ENCODE measurements at regions not wholly inside any gene's neighbourhood (a gene's known extent, or its start where the extent isn't known, plus 50 kb on each side); places are given as distances from the start of the nearest gene placed in this dataset.

DNA sequence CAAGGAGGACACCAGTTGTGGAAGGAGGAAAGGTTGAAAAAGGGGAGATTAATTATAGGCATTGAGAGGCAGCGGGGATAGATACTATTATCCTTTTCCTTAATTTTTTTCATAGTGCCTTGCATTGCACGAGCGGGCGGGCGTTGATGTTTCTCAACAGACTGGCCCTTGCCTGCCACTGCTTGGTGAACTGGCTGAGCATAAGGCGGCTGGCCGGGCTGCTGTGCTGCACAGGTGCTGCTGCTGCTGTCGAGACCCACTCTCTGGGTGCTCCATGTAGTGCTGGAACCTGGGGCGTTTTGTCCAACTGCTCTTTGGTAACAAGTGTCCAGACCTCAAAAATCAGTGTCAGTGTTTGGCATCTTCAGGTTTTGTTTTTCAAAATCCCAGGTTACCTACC is 83.3 kb upstream of the PAQR3 start:
- no peak for TF ChIP-seq POLR2A (IDR thresholded peaks at IDR 0.05; ENCODE audit: extremely low read depth, insufficient read length)
- TF ChIP-seq, protein P1, sequence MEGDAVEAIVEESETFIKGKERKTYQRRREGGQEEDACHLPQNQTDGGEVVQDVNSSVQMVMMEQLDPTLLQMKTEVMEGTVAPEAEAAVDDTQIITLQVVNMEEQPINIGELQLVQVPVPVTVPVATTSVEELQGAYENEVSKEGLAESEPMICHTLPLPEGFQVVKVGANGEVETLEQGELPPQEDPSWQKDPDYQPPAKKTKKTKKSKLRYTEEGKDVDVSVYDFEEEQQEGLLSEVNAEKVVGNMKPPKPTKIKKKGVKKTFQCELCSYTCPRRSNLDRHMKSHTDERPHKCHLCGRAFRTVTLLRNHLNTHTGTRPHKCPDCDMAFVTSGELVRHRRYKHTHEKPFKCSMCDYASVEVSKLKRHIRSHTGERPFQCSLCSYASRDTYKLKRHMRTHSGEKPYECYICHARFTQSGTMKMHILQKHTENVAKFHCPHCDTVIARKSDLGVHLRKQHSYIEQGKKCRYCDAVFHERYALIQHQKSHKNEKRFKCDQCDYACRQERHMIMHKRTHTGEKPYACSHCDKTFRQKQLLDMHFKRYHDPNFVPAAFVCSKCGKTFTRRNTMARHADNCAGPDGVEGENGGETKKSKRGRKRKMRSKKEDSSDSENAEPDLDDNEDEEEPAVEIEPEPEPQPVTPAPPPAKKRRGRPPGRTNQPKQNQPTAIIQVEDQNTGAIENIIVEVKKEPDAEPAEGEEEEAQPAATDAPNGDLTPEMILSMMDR (IDR thresholded peaks at IDR 0.05; ENCODE audit: low read depth, low read length) = no peak
- TF ChIP-seq, protein P2, sequence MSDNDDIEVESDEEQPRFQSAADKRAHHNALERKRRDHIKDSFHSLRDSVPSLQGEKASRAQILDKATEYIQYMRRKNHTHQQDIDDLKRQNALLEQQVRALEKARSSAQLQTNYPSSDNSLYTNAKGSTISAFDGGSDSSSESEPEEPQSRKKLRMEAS (IDR thresholded peaks at IDR 0.05; ENCODE audit: low read depth, low read length) = no peak

Measured in NB4 (cell line).